ACHN (cell line): ENCODE measurements at regions not wholly inside any gene's neighbourhood (a gene's known extent, or its start where the extent isn't known, plus 50 kb on each side); places are given as distances from the start of the nearest gene placed in this dataset.
"Not testable (repeated sequence)": the region's sequence is repeated elsewhere in the genome, so short reads cannot be mapped to it uniquely, and the experiment has no call there.

Experiments used
- DNase-seq: peaks from one replicate; pipeline ENCODE4 v3.0.0-alpha.2; 2015
- in situ Hi-C: cut with HindIII; loops from 2 replicates; pipeline ENCODE4 v1.10.0; 2017; ENCODE audit warnings: low sequenced_read_pairs, low pct_ligation_motif_present, low pct_unique_long_range_greater_than_20kb

DNA sequence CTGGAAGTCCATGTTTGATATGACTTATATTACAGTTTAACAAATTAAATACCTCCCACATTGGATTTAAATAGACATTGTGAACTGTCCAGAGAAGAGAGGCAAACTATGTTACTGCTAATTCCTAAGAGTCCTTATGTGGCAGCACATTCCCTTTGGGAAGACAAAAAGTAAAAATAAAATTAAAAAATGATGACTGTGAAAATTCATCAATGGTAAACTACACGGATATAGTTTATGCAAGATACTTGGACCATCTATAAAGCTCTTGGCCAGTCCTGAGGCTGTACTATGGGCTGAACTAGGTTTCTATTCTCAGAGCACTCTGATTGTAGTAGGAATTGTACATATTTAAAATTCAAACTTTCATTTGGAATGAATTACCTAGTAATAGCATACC is 206.4 kb downstream of the LRRK2 start:
- DNase-seq = no peak
- in situ Hi-C loops = no loop called here

DNA sequence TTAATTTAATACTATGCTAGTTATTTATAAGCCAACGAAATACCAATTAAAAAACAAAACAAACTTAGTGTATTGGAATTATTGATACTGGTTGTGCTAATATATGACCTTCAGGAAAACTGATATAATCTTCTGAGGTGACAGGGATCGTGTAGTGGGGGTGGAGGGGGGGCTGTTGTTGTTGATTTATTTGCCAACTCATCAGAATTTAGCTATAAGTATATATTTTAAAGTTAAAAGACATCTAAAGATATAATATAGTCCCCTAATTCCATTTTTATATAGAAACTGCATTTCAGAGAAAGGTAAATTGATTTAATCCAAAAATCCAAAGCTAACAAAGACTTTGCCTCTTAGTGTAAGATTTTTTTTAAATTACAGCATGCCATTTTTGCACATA is 210.5 kb downstream of the LRRK2 start:
- in situ Hi-C loops = no loop called here
- no peak for DNase-seq

- in situ Hi-C loops = no loop called here
- no peak for DNase-seq
These were observed 211.2 kb downstream of the LRRK2 start for GRCh38 chr12:40435951-40436350.

DNA sequence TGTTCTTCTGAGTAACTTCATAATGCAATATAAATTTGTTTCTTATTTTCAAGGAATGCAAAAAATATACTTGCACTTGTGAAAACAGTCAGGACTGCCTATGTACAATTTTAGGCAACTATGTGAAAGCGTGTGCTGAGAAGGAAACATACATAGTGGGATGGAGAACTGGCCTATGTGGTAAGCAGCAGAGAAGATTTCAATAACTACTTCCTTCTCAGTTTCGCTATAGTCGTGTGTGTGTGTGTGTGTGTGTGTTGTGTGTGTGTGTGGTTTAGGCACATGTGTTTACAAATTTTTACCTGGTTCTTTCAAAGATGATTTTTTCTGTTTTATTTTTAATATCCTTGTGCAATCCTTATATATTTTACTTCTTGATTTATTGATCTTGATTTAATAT is 211.8 kb downstream of the LRRK2 start:
- in situ Hi-C loops = no loop called here
- DNase-seq = no peak

DNA sequence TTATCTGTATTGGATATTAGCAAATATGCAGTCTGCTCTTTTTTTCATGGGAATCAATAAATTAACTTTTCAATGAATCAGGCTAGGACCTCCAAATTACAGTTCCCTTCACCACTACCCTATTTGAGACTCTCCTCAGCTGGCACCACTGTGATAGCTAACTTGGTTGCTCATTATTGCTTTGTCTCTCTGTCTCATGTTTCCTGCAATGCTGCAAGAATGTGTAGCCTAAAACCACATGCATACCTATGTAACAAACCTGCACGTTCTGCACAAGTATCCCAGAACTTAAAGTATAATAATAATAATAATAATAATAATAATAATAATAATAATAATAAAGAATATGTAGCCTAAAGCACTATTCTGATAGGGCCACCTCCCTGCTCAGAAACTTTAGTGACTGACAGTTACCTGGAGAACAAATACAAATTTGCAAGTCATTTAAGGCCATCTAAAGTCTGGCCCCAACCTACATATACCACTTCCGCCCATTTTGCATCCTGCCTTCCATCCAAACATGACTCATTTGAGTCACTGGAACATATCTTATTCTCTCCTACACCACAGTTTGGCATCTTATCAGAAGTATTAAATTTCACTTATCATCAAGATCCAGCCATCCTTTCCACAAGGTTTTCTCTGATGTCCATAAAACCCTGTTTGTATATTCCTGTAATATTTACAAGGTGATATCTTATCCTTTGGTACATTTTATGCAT is 215.1 kb downstream of the LRRK2 start:
- no peak for DNase-seq
- in situ Hi-C loops = no loop called here

GRCh38 chr12:40444174-40444573 is 219.4 kb downstream of the LRRK2 start:
- no peak for DNase-seq
- in situ Hi-C loops = no loop called here

DNA sequence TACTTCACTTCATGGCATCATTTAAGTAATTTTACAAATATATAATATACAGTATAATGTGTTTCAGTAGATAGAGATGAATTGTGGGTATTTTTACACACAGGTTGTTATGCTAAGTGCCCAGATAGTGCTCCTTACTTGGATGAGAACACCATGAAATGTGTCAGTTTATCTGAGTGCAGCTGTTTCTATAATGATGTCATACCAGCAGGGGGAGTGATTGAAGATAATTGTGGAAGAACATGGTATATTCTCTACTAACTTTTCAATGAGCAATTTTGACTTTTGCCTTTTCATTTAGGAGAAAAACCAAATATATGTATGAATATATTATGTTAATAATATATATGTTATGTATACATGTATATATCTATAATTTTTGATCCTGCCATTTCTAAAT is 221.6 kb downstream of the LRRK2 start:
- in situ Hi-C loops = no loop called here
- peak; percentile 46 for DNase-seq

GRCh38 chr12:40448523-40448922 is 223.7 kb downstream of the LRRK2 start:
- DNase-seq, in situ Hi-C loops: not testable (repeated sequence)

- in situ Hi-C loops = no loop called here
- DNase-seq = no peak
These were observed 226.9 kb downstream of the LRRK2 start for GRCh38 chr12:40451661-40452060.

DNA sequence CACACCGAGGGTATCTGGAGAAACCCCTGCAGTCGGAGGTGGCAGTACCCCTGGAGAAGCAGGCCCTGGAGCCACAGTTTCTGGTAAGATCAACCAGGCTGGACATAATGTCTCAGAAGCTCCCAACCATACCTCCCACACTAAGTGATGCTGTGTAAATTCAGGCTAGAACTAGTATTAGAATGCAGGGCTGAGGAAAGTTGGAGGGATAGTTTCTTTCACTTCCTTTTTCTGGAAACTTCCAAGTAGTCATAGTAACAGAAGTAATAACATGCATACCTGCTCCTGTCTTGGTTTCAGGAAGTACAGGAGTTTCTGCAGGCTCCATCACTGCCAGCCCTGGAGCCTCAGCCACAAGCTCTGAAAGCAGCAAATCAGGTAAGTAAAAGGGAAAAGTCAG is 228.1 kb upstream of the CNTN1 start:
- no peak for DNase-seq
- in situ Hi-C loops = no loop called here

DNA sequence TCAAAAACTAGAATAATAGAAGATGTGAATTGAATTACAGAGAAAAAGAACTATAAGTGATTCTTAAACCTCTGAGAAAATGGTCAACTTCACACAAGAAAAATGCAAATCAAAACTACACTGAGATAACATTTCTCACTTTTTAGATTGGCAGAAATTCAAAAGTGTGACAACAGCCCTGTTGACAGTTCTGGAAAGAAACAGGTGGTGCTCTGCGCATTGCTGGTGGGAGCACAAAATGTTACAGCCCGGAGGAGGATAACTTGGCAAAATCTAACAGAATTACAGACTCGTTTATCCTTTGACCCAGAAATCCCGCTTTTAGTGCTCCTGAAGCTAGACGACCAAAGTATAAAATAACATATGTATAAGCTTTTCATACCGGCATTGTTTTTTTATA is 222.5 kb upstream of the CNTN1 start:
- no peak for DNase-seq
- in situ Hi-C loops = no loop called here

DNA sequence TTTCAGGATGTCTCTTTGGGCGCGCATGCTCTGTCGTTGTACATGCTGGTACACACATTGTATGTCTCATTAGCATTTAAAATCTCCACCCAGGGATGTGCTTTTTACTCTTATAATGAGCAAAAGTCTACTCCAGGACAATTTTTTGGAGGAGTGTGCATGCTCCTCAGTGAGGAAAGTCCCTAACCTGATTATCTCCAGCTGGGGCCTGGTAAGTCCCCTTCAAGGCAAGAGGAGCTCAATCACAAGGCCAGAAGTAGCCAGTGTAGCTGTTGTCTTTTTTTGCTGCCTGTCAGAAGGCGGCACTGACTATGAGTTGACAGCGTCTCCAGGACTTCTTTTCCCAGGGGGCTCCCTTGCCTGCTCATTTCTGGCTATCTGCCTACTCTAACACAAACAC is 218.3 kb upstream of the CNTN1 start:
- DNase-seq = no peak
- in situ Hi-C loops = no loop called here

DNA sequence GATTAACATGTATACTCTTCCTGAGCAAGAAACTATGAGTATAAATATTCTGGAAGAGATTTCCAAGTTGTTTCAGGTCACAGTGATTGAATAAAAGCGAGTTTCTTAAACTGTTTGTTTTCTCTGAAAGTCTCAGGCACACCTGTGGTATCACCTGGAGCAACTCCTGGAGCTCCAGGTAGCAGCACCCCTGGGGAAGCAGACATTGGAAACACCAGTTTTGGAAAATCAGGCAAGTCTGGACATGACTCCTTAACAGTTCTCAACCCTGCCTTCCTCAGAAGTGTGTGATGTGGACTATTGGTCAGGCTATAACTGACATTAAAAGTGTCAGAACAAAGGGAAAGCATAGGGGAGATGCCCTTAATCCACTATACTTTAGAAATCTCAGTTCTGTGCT is 217.6 kb upstream of the CNTN1 start:
- in situ Hi-C loops = no loop called here

GRCh38 chr12:40499856-40500255 is 192.4 kb upstream of the CNTN1 start:
- DNase-seq = no peak
- in situ Hi-C loops = no loop called here

More for the DNA sequence above, 217.6 kb upstream of the CNTN1 start:
- DNase-seq = no peak

DNA sequence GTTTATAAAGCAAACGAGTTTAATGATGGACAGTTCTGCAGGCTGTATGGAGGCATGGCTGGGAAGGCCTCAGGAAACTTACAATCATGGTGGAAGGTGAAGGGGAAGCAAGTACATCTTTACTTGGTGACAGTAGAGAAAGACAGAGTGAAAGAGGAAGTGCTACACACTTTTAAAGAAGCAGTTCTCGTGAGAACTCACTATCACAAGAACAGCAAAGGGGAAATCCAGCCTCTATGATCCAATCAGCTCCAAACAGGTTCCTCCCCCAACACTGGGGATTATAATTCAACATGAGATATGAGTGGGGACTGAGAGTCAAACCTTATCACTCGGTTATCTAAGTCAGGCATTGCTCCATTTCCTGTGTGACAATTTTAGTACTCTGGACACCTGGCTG is 189.9 kb upstream of the CNTN1 start:
- DNase-seq = no peak
- in situ Hi-C loops = no loop called here

- in situ Hi-C loops = no loop called here
- no peak for DNase-seq
These were observed 186.9 kb upstream of the CNTN1 start for GRCh38 chr12:40505327-40505726.

GRCh38 chr12:40508421-40508820 is 183.8 kb upstream of the CNTN1 start:
- in situ Hi-C loops = no loop called here
- DNase-seq = no peak

DNA sequence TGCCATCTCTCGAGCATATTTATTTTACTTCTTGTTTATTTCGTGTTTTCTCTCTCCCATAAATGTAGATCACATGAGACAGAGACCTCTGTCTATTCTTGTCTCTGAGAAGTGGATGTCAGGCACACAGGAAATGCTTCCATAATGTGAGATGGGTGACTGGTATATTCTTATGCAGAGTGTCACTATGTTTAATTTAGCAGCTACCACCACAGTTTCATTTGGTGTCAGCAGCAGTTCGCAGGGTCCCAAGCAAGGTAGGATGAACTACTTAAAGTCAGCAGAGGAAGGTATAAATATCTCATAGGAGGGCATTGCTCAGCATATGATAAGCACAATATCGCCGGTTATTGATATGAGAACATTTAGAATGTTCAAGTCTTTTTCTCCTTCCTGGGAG is 180.9 kb upstream of the CNTN1 start:
- no peak for DNase-seq
- in situ Hi-C loops = no loop called here

DNA sequence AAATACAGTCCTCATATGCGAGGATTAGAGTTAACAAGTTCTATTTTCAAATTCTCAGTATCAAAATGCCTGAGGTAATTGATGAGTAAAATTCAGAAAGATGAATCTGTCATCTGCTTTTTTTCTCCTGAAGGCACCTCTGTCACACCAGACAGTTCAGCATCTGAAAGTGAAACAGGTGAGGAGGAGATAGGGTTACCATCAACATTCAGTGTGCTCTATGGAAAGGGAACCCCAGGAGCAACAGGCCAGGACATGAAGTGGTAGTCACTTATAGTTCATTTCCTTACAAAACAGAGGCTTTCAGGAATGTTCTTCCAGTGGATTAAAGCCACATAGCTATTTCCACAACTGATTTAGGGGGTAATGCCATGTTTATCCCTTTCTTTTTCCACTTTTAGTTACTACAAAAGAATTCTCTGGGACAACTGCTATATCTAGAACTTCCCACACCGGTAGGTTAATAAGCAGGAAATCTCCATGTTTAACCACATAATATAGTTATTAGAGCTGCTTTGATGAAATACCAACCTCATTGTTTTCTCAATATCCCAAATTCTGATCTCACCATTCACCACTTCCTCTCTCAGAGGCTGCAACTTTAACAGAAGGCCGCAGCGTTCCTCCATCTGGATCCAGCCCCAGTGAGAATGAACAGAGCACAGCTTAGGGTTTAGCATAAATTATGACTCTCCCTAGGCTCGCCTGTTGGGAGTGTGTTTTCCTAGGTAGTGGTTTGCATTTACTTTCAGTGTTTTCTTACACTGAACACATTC is 177.0 kb upstream of the CNTN1 start:
- in situ Hi-C loops = no loop called here
- DNase-seq = no peak

DNA sequence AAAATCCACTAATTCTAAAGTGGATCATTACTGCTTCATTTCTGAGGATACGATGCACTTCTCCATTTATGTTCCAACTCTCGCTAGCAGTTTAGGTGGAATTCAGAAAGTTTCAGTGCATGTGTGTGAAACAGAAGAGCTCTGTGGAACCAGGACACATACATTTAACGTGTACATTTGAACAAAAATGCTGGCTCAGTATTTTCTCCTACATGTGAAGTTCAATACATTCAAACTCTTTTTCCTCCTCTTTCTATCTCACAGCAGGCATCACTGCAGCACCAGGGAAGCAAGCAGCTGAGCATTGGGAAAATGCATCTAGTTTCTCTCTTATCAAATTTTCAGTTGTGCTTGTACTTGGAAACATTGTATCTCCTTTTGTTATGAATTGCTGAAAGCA is 169.4 kb upstream of the CNTN1 start:
- in situ Hi-C loops = no loop called here
- no peak for DNase-seq
